GM18511 (cell line): ENCODE measurements at regions not wholly inside any gene's neighbourhood (a gene's known extent, or its start where the extent isn't known, plus 50 kb on each side); places are given as distances from the start of the nearest gene placed in this dataset.
"Not testable (repeated sequence)": the region's sequence is repeated elsewhere in the genome, so short reads cannot be mapped to it uniquely, and the experiment has no call there.

Experiments
- ATAC-seq: cut with Tn5 transposase; IDR thresholded peaks from one replicate; pipeline ENCODE4 v1.9.1; 2021; ENCODE audit warnings: mild to moderate bottlenecking, moderate library complexity; ENCODE audit not compliant: unreplicated experiment

GRCh38 chr18:44568986-44569385 lies 111.7 kb upstream of the SETBP1 start:
- ATAC-seq, result no peak

- ATAC-seq, result no peak
Observed at GRCh38 chr18:44569391-44570055, 111.2 kb upstream of the SETBP1 start.

GRCh38 chr18:44579028-44579702 lies 101.5 kb upstream of the SETBP1 start:
- ATAC-seq, result peak; percentile 72

GRCh38 chr18:44579745-44580144 lies 100.9 kb upstream of the SETBP1 start:
- no peak for ATAC-seq

- ATAC-seq, result no peak
Observed at GRCh38 chr18:44580159-44580558, 100.5 kb upstream of the SETBP1 start.

- not testable (repeated sequence) for ATAC-seq
Observed at GRCh38 chr18:44580782-44581181, 99.9 kb upstream of the SETBP1 start.

GRCh38 chr18:44582456-44582855 lies 98.2 kb upstream of the SETBP1 start:
- no peak for ATAC-seq

- no peak for ATAC-seq
Observed at GRCh38 chr18:44584900-44585299, 95.8 kb upstream of the SETBP1 start.

- ATAC-seq, result no peak
Observed at GRCh38 chr18:44586782-44587524, 93.7 kb upstream of the SETBP1 start.

- ATAC-seq, result no peak
Observed at GRCh38 chr18:44588508-44588907, 92.2 kb upstream of the SETBP1 start.

GRCh38 chr18:44589693-44590355 lies 90.9 kb upstream of the SETBP1 start:
- ATAC-seq, result no peak

- no peak for ATAC-seq
Observed at GRCh38 chr18:44590956-44591670, 89.6 kb upstream of the SETBP1 start.

GRCh38 chr18:44592639-44593038 lies 88.0 kb upstream of the SETBP1 start:
- no peak for ATAC-seq

- ATAC-seq, result no peak
Observed at GRCh38 chr18:44594799-44595467, 85.8 kb upstream of the SETBP1 start.

GRCh38 chr18:44597797-44598196 lies 82.9 kb upstream of the SETBP1 start:
- ATAC-seq, result no peak

- no peak for ATAC-seq
Observed at GRCh38 chr18:44598514-44598913, 82.2 kb upstream of the SETBP1 start.

GRCh38 chr18:44599412-44599811 lies 81.3 kb upstream of the SETBP1 start:
- ATAC-seq, result no peak

- no peak for ATAC-seq
Observed at GRCh38 chr18:44601447-44601846, 79.2 kb upstream of the SETBP1 start.

- no peak for ATAC-seq
Observed at GRCh38 chr18:44602380-44602779, 78.3 kb upstream of the SETBP1 start.

GRCh38 chr18:44602845-44603244 lies 77.8 kb upstream of the SETBP1 start:
- ATAC-seq, result no peak
